Left cardiac atrium (tissue), 4 donors: ENCODE measurements at regions not wholly inside any gene's neighbourhood (a gene's known extent, or its start where the extent isn't known, plus 50 kb on each side); places are given as distances from the start of the nearest gene placed in this dataset.
A peak's percentile ranks its signal among the peaks of the same experiment; 100 is the strongest.

Source experiments
- ATAC-seq, 2 donors: fragments of 200-7000 bp; cut with Tn5 transposase; one replicate each; pipeline ENCODE4 v1.9.1; 2020; ENCODE audit warnings: mild to moderate bottlenecking in 2 of 2, moderate library complexity in 2 of 2
- DNase-seq: peaks from one replicate; pipeline ENCODE4 v3.0.0-alpha.2; 2020
- intact Hi-C, 2 donors: fragments of 100-400 bp; cut with DNase I; formaldehyde crosslinking; loops; one replicate each; pipeline versions ENCODE4 v1.14.1 to v1.15.1; 2022 to 2023
- donor health status: DM: no; HTN: yes; CAD: no.
- donor health status: DM: no; HTN: yes; CAD: no; lungs with severe emphysema.
- donor health status: DM: yes; HTN: yes; CAD: no.
- donor health status: Dilated cardiomyopathy.

GRCh38 chr9:35540315-35540714 lies 50.4 kb downstream of the RUSC2 start:
- ATAC-seq: no peak
- DNase-seq: no peak
- intact Hi-C loops: no loop called here

GRCh38 chr9:35546853-35547252 lies 56.9 kb downstream of the RUSC2 start:
- DNase-seq (no peak), ATAC-seq (no peak)
- intact Hi-C loops: no loop called here

- DNase-seq: no peak
- no peak for ATAC-seq
- intact Hi-C loops: no loop called here
Measured at GRCh38 chr9:35547889-35548418, 57.1 kb upstream of the TESK1 start.

- ATAC-seq (no peak), DNase-seq (no peak)
- intact Hi-C loops: no loop called here
Measured at GRCh38 chr9:35548571-35548970, 56.5 kb upstream of the TESK1 start.

GRCh38 chr9:35549441-35549840 lies 55.6 kb upstream of the TESK1 start:
- no peak for DNase-seq
- no peak for ATAC-seq
- intact Hi-C loops: no loop called here

- no peak for DNase-seq
- no peak for ATAC-seq
- intact Hi-C loops: loop anchor here in 1 of 2 donors (2.0 kb wide), 1 partner anchor 62 kb away; the partner anchor contains the start of gene RUSC2
Measured at GRCh38 chr9:35552376-35552775, 52.7 kb upstream of the TESK1 start.

- ATAC-seq (no peak), DNase-seq (no peak)
- intact Hi-C loops: loop anchor here in 1 of 2 donors (2.0 kb wide), 1 partner anchor 62 kb away; the partner anchor contains the start of gene RUSC2
Measured at GRCh38 chr9:35552837-35553236, 52.2 kb upstream of the TESK1 start.

GRCh38 chr9:35553670-35554543 lies 51.2 kb upstream of the TESK1 start:
- DNase-seq (peak; percentile 77), ATAC-seq (peak; percentile 88 to 89)
- intact Hi-C loops: loop anchor here (2.0 kb wide), 3 partner anchors 63 to 73 kb away; partner anchors contain the start of gene RUSC2 (in 1 of the 2)

- intact Hi-C loops: loop anchor here in 1 of 2 donors (2.0 kb wide), 2 partner anchors 66 to 74 kb away; no protein-coding TSS in a partner anchor
- no peak for ATAC-seq
- no peak for DNase-seq
Measured at GRCh38 chr9:35555246-35555701, 49.8 kb upstream of the TESK1 start.
